GM23338 (cell line): ENCODE measurements at regions not wholly inside any gene's neighbourhood (a gene's known extent, or its start where the extent isn't known, plus 50 kb on each side); places are given as distances from the start of the nearest gene placed in this dataset.

ENCODE experiments used
- ATAC-seq: fragments of 200-7000 bp; cut with Tn5 transposase; 3 replicates; pipeline ENCODE4 v1.9.1; 2020
- DNase-seq: peaks from one replicate; pipeline ENCODE4 v3.0.0-alpha.2; 2015; ENCODE audit warnings: low spot score
- H2AFZ ChIP-seq: fragments of 200-600 bp; sonication (generic); 2 replicates; pipeline ENCODE4 v1.8.0; 2016; ENCODE audit warnings: antibody characterized with exemption, mild to moderate bottlenecking, moderate library complexity
- H3F3A ChIP-seq: fragments of 200-600 bp; sonication (generic); replicated peaks from 2 replicates; pipeline ENCODE4 v1.8.0; 2017; ENCODE audit warnings: antibody characterized with exemption, mixed run types, low read depth
- H3K27ac ChIP-seq: fragments of 200-600 bp; sonication (generic); 2 replicates; pipeline ENCODE4 v1.6.1; 2016; ENCODE audit warnings: low read depth
- H3K27me3 ChIP-seq: fragments of 200-600 bp; sonication (generic); 2 replicates; pipeline ENCODE4 v1.8.0; 2016; ENCODE audit warnings: mild to moderate bottlenecking, mixed run types, moderate library complexity; ENCODE audit not compliant: insufficient read depth
- H3K36me3 ChIP-seq: fragments of 200-600 bp; sonication (generic); 2 replicates; pipeline ENCODE4 v1.8.0; 2016; ENCODE audit warnings: mild to moderate bottlenecking; ENCODE audit not compliant: insufficient read depth
- H3K4me1 ChIP-seq: fragments of 200-600 bp; sonication (generic); 2 replicates; pipeline ENCODE4 v1.8.0; 2016; ENCODE audit warnings: mild to moderate bottlenecking, moderate library complexity; ENCODE audit not compliant: insufficient read depth
- H3K4me2 ChIP-seq: fragments of 200-600 bp; sonication (generic); 2 replicates; pipeline ENCODE4 v1.7.1; 2017; ENCODE audit warnings: mixed run types
- H3K4me3 ChIP-seq: fragments of 200-600 bp; sonication (generic); 2 replicates; pipeline ENCODE4 v1.6.1; 2016; ENCODE audit warnings: mixed run types
- H3K79me2 ChIP-seq: fragments of 200-600 bp; sonication (generic); replicated peaks from 2 replicates; pipeline ENCODE4 v1.8.0; 2017; ENCODE audit warnings: mild to moderate bottlenecking; ENCODE audit not compliant: insufficient read depth
- H3K9me2 ChIP-seq: fragments of 200-600 bp; sonication (generic); 2 replicates; pipeline ENCODE4 v1.8.0; 2017; ENCODE audit not compliant: insufficient read depth
- H4K20me1 ChIP-seq: fragments of 200-600 bp; sonication (generic); replicated peaks from 2 replicates; pipeline ENCODE4 v1.8.0; 2017; ENCODE audit warnings: mild to moderate bottlenecking; ENCODE audit not compliant: insufficient read depth
- H3K27ac Mint-ChIP-seq: 2 replicates; pipeline ENCODE4 v1.8.0; 2020; ENCODE audit warnings: inconsistent platforms, mild to moderate bottlenecking, moderate library complexity, mixed read lengths
- H3K27me3 Mint-ChIP-seq: 3 replicates; pipeline ENCODE4 v1.8.0; 2022; ENCODE audit warnings: low read depth, mild to moderate bottlenecking, moderate library complexity, mixed read lengths, inconsistent platforms; ENCODE audit not compliant: insufficient read depth, poor library complexity
- H3K36me3 Mint-ChIP-seq: 3 replicates; pipeline ENCODE4 v1.8.0; 2021; ENCODE audit warnings: low read depth, mild to moderate bottlenecking, inconsistent platforms, moderate library complexity, mixed read lengths
- H3K4me1 Mint-ChIP-seq: 3 replicates; pipeline ENCODE4 v1.8.0; 2020; ENCODE audit warnings: mild to moderate bottlenecking, inconsistent platforms, mixed read lengths
- H3K4me3 Mint-ChIP-seq: 3 replicates; pipeline ENCODE4 v1.8.0; 2021; ENCODE audit warnings: moderate library complexity, mild to moderate bottlenecking, inconsistent platforms, mixed read lengths
- H3K9me3 Mint-ChIP-seq: 3 replicates; pipeline ENCODE4 v1.8.0; 2020; ENCODE audit warnings: moderate library complexity, mild to moderate bottlenecking, inconsistent platforms, mixed read lengths
- CREB1 ChIP-seq: fragments of 250-450 bp; sonication (Bioruptor Pico); IDR thresholded peaks from 2 replicates; pipeline ENCODE4 v1.5.0; 2020; ENCODE audit warnings: low read depth, mild to moderate bottlenecking, moderate library complexity
- EZH2 ChIP-seq: fragments of 200-600 bp; sonication (generic); IDR thresholded peaks from one replicate; pipeline ENCODE4 v1.8.0; 2017; ENCODE audit warnings: antibody characterized with exemption, mild to moderate bottlenecking, low read depth; ENCODE audit not compliant: unreplicated experiment
- EZH2phosphoT487 ChIP-seq: fragments of 200-600 bp; sonication (generic); IDR thresholded peaks from one replicate; pipeline ENCODE4 v1.8.1; 2018; ENCODE audit warnings: antibody characterized with exemption; ENCODE audit not compliant: unreplicated experiment
- JUNB ChIP-seq: IDR thresholded peaks from one replicate; pipeline ENCODE4 v1.6.1; 2016; ENCODE audit warnings: antibody characterized with exemption; ENCODE audit not compliant: unreplicated experiment
- NANOG ChIP-seq: IDR thresholded peaks from 2 replicates; pipeline ENCODE4 v1.6.1; 2016; ENCODE audit warnings: antibody characterized with exemption, borderline replicate concordance
- POLR2AphosphoS5 ChIP-seq: IDR thresholded peaks from 2 replicates; pipeline ENCODE4 v1.6.1; 2016; ENCODE audit warnings: antibody characterized with exemption, low read depth
- STAT1 ChIP-seq: IDR thresholded peaks from one replicate; pipeline ENCODE4 v1.6.1; 2016; ENCODE audit warnings: antibody characterized with exemption; ENCODE audit not compliant: unreplicated experiment
- ZNF114 ChIP-seq: fragments of 250-450 bp; sonication (Bioruptor Pico); IDR thresholded peaks from 2 replicates; pipeline ENCODE4 v1.5.0; 2020; ENCODE audit warnings: mild to moderate bottlenecking, moderate library complexity
- ZNF331 ChIP-seq: fragments of 250-450 bp; sonication (Bioruptor Pico); IDR thresholded peaks from 2 replicates; pipeline ENCODE4 v1.5.0; 2020; ENCODE audit warnings: low read depth, mild to moderate bottlenecking, moderate library complexity
- TF ChIP-seq, protein P1 (sequence below): fragments of 250-450 bp; sonication (Bioruptor Pico); IDR thresholded peaks from 2 replicates; pipeline ENCODE4 v1.5.0; 2020; ENCODE audit warnings: mild to moderate bottlenecking, moderate library complexity
- TF ChIP-seq, protein P2 (sequence below): IDR thresholded peaks from one replicate; pipeline ENCODE4 v1.6.1; 2018; ENCODE audit warnings: antibody characterized with exemption; ENCODE audit not compliant: unreplicated experiment
- TF ChIP-seq, protein P3 (sequence below), 2 experiments: fragments of 200-600 bp in 1 of 2; sonication (generic) in 1 of 2; conservative IDR thresholded peaks; 2 replicates each; pipeline versions ENCODE4 v1.5.1 to v1.6.1; 2016 to 2017; ENCODE audit warnings: antibody characterized with exemption in 2 of 2, low read depth in 2 of 2, mild to moderate bottlenecking in 2 of 2, moderate library complexity in 1 of 2
- TF ChIP-seq, protein P4 (sequence below): IDR thresholded peaks from 2 replicates; pipeline ENCODE4 v1.6.1; 2016; ENCODE audit warnings: antibody characterized with exemption

DNA sequence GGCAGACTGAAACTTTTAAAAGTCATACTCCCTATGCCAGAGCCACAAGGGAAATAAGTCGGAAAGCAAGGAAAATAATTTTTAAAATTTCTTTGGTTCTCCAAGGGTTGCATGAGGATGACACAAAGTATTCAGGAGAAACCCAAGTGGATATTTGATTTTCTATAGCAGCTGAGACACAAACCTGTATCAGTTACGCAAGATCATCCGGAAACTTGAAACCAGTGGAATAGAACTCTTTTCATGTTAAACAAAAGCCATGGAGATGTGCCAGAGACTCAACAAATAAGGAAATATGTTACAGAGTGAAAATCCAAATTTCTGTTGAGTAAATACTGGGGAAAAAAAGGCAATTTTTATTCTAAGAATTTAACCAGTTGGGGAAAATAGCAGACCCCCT is 294.7 kb downstream of the KIF2B start:
- H4K20me1 ChIP-seq = no peaks in the 10 kb centered on the region
- H3K4me2 ChIP-seq = no peak overlapping the region
- peaks cover 15% of the 10 kb centered on the region; the same call in 1 of the 2 replicates for H3K4me1 ChIP-seq
- peaks cover 6% of the 10 kb centered on the region; the same call in 1 of the 2 replicates for H3K9me2 ChIP-seq
- peaks cover 8% of the 10 kb centered on the region; the same call in 2 of the 3 replicates for H3K9me3 Mint-ChIP-seq
- no peak overlapping the region for H3K4me3 ChIP-seq
- peak; percentile 31 for DNase-seq
- H3F3A ChIP-seq = no peaks in the 10 kb centered on the region
- H3K79me2 ChIP-seq = no peaks in the 10 kb centered on the region
- H3K36me3 ChIP-seq = no peaks in the 10 kb centered on the region
- H3K4me3 Mint-ChIP-seq = no peak overlapping the region
- TF ChIP-seq, protein P1, sequence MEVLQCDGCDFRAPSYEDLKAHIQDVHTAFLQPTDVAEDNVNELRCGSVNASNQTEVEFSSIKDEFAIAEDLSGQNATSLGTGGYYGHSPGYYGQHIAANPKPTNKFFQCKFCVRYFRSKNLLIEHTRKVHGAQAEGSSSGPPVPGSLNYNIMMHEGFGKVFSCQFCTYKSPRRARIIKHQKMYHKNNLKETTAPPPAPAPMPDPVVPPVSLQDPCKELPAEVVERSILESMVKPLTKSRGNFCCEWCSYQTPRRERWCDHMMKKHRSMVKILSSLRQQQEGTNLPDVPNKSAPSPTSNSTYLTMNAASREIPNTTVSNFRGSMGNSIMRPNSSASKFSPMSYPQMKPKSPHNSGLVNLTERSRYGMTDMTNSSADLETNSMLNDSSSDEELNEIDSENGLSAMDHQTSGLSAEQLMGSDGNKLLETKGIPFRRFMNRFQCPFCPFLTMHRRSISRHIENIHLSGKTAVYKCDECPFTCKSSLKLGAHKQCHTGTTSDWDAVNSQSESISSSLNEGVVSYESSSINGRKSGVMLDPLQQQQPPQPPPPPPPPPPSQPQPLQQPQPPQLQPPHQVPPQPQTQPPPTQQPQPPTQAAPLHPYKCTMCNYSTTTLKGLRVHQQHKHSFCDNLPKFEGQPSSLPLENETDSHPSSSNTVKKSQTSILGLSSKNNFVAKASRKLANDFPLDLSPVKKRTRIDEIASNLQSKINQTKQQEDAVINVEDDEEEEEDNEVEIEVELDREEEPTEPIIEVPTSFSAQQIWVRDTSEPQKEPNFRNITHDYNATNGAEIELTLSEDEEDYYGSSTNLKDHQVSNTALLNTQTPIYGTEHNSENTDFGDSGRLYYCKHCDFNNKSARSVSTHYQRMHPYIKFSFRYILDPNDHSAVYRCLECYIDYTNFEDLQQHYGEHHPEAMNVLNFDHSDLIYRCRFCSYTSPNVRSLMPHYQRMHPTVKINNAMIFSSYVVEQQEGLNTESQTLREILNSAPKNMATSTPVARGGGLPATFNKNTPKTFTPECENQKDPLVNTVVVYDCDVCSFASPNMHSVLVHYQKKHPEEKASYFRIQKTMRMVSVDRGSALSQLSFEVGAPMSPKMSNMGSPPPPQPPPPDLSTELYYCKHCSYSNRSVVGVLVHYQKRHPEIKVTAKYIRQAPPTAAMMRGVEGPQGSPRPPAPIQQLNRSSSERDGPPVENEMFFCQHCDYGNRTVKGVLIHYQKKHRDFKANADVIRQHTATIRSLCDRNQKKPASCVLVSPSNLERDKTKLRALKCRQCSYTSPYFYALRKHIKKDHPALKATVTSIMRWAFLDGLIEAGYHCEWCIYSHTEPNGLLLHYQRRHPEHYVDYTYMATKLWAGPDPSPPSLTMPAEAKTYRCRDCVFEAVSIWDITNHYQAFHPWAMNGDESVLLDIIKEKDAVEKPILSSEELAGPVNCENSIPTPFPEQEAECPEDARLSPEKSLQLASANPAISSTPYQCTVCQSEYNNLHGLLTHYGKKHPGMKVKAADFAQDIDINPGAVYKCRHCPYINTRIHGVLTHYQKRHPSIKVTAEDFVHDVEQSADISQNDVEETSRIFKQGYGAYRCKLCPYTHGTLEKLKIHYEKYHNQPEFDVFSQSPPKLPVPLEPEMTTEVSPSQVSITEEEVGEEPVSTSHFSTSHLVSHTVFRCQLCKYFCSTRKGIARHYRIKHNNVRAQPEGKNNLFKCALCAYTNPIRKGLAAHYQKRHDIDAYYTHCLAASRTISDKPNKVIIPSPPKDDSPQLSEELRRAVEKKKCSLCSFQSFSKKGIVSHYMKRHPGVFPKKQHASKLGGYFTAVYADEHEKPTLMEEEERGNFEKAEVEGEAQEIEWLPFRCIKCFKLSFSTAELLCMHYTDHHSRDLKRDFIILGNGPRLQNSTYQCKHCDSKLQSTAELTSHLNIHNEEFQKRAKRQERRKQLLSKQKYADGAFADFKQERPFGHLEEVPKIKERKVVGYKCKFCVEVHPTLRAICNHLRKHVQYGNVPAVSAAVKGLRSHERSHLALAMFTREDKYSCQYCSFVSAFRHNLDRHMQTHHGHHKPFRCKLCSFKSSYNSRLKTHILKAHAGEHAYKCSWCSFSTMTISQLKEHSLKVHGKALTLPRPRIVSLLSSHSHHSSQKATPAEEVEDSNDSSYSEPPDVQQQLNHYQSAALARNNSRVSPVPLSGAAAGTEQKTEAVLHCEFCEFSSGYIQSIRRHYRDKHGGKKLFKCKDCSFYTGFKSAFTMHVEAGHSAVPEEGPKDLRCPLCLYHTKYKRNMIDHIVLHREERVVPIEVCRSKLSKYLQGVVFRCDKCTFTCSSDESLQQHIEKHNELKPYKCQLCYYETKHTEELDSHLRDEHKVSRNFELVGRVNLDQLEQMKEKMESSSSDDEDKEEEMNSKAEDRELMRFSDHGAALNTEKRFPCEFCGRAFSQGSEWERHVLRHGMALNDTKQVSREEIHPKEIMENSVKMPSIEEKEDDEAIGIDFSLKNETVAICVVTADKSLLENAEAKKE = no peak
- TF ChIP-seq, protein P2, sequence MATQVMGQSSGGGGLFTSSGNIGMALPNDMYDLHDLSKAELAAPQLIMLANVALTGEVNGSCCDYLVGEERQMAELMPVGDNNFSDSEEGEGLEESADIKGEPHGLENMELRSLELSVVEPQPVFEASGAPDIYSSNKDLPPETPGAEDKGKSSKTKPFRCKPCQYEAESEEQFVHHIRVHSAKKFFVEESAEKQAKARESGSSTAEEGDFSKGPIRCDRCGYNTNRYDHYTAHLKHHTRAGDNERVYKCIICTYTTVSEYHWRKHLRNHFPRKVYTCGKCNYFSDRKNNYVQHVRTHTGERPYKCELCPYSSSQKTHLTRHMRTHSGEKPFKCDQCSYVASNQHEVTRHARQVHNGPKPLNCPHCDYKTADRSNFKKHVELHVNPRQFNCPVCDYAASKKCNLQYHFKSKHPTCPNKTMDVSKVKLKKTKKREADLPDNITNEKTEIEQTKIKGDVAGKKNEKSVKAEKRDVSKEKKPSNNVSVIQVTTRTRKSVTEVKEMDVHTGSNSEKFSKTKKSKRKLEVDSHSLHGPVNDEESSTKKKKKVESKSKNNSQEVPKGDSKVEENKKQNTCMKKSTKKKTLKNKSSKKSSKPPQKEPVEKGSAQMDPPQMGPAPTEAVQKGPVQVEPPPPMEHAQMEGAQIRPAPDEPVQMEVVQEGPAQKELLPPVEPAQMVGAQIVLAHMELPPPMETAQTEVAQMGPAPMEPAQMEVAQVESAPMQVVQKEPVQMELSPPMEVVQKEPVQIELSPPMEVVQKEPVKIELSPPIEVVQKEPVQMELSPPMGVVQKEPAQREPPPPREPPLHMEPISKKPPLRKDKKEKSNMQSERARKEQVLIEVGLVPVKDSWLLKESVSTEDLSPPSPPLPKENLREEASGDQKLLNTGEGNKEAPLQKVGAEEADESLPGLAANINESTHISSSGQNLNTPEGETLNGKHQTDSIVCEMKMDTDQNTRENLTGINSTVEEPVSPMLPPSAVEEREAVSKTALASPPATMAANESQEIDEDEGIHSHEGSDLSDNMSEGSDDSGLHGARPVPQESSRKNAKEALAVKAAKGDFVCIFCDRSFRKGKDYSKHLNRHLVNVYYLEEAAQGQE = no peak
- TF ChIP-seq STAT1 = no peak
- TF ChIP-seq, protein P3, sequence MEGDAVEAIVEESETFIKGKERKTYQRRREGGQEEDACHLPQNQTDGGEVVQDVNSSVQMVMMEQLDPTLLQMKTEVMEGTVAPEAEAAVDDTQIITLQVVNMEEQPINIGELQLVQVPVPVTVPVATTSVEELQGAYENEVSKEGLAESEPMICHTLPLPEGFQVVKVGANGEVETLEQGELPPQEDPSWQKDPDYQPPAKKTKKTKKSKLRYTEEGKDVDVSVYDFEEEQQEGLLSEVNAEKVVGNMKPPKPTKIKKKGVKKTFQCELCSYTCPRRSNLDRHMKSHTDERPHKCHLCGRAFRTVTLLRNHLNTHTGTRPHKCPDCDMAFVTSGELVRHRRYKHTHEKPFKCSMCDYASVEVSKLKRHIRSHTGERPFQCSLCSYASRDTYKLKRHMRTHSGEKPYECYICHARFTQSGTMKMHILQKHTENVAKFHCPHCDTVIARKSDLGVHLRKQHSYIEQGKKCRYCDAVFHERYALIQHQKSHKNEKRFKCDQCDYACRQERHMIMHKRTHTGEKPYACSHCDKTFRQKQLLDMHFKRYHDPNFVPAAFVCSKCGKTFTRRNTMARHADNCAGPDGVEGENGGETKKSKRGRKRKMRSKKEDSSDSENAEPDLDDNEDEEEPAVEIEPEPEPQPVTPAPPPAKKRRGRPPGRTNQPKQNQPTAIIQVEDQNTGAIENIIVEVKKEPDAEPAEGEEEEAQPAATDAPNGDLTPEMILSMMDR (conservative IDR thresholded peaks at IDR 0.05; ENCODE audit: low read depth in 2 of 2) = no peak
- TF ChIP-seq POLR2AphosphoS5 = no peak
- no peak for TF ChIP-seq ZNF331 (CRISPR knock-in tag)
- TF ChIP-seq ZNF114 (CRISPR knock-in tag) = no peak
- TF ChIP-seq JUNB = no peak
- no peak for TF ChIP-seq EZH2phosphoT487
- no peak for TF ChIP-seq CREB1
- TF ChIP-seq NANOG = no peak
- TF ChIP-seq, protein P4, sequence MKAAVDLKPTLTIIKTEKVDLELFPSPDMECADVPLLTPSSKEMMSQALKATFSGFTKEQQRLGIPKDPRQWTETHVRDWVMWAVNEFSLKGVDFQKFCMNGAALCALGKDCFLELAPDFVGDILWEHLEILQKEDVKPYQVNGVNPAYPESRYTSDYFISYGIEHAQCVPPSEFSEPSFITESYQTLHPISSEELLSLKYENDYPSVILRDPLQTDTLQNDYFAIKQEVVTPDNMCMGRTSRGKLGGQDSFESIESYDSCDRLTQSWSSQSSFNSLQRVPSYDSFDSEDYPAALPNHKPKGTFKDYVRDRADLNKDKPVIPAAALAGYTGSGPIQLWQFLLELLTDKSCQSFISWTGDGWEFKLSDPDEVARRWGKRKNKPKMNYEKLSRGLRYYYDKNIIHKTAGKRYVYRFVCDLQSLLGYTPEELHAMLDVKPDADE = no peak
- no peak for TF ChIP-seq EZH2
- H3K27me3 ChIP-seq = no peaks in the 10 kb centered on the region
- H3K27ac ChIP-seq = no peak overlapping the region
- H2AFZ ChIP-seq = no peak overlapping the region
- H3K27ac Mint-ChIP-seq = no peak overlapping the region
- peaks cover 5% of the 10 kb centered on the region; the same call in 2 of the 3 replicates for H3K4me1 Mint-ChIP-seq
- H3K36me3 Mint-ChIP-seq = peaks cover 4% of the 10 kb centered on the region; the same call in 2 of the 3 replicates
- ATAC-seq = no peak
- peaks cover 1% of the 10 kb centered on the region for H3K27me3 Mint-ChIP-seq
